ENCODE measurements at regions not wholly inside any gene's neighbourhood (a gene's known extent, or its start where the extent isn't known, plus 50 kb on each side); places are given as distances from the start of the nearest gene placed in this dataset.

DNA sequence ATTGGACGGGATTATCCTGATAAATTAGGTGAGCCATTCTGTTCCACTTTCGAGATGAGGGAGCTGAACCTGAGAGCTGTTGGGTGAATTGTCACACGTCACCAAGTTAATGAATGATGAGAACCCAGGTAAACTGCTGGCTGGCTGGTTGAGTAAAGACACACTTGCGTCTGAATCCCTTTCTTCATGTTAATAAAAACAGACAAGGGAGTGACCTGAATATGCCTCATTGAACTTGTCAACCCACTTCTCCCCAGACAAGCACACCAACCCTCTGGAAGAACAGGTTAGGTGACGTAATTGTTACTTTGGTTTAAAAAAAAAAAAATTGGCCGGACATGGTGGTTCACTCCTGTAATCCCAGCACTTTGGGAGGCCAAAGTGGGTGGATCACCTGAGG is 400.9 kb upstream of the CDH5 start:
- TF ChIP-seq POLR2A (IDR thresholded peaks at IDR 0.05) (no peak), EP300 (IDR thresholded peaks at IDR 0.05) (no peak), POLR2AphosphoS5 (IDR thresholded peaks at IDR 0.05) (no peak)
- TF ChIP-seq, protein P1, sequence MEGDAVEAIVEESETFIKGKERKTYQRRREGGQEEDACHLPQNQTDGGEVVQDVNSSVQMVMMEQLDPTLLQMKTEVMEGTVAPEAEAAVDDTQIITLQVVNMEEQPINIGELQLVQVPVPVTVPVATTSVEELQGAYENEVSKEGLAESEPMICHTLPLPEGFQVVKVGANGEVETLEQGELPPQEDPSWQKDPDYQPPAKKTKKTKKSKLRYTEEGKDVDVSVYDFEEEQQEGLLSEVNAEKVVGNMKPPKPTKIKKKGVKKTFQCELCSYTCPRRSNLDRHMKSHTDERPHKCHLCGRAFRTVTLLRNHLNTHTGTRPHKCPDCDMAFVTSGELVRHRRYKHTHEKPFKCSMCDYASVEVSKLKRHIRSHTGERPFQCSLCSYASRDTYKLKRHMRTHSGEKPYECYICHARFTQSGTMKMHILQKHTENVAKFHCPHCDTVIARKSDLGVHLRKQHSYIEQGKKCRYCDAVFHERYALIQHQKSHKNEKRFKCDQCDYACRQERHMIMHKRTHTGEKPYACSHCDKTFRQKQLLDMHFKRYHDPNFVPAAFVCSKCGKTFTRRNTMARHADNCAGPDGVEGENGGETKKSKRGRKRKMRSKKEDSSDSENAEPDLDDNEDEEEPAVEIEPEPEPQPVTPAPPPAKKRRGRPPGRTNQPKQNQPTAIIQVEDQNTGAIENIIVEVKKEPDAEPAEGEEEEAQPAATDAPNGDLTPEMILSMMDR (IDR thresholded peaks at IDR 0.05) = no peak
